ENCODE measurements at regions not wholly inside any gene's neighbourhood (a gene's known extent, or its start where the extent isn't known, plus 50 kb on each side); places are given as distances from the start of the nearest gene placed in this dataset.

DNA sequence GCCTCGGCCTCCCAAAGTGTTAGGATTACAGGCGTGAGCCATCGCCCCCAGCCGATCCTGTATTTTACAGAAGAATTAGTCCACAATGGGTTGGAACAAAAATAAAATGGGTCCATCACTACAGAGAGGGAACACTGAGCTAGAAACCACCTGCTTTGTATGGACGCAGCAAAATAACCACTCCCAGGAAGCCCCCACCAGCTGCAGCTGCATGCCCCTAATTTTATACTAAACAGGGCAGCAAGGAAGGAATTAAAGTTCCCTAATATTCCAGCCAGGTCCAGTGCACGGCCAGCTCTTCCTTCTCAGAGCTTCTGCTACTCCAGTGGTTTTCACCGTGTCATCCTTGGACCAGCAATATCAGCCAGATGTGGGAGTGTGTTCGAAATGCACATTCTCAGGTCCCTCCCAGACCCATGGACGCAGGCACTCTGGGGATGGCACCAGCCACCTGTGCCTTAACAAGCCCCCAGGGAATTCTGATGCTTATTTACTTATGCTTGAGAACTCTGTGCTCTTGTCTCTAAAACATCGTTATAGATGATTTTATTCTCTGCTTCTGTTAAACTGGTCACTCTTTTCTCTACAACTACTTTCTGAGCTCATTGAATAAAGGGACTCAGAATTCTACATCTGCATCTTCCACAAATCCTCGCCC, 189.5 kb upstream of the SLC24A3 start:
- no peak overlapping the region for H3K4me3 ChIP-seq (ENCODE audit: low read length in 2 of 2)
- no peak overlapping the region for H3K27ac ChIP-seq (ENCODE audit: low read depth in 2 of 2, low read length in 2 of 2)
- H3K4me1 ChIP-seq (ENCODE audit: control insufficient read depth in 2 of 2, insufficient read depth in 2 of 2, low read length in 2 of 2): no peaks in the 10 kb centered on the region
- no peaks in the 10 kb centered on the region for H3K9me3 ChIP-seq (ENCODE audit: control insufficient read depth in 2 of 2, low read length in 2 of 2)
- no peaks in the 10 kb centered on the region for H3K36me3 ChIP-seq (ENCODE audit: control insufficient read depth in 2 of 2, insufficient read depth in 2 of 2, low read length in 2 of 2)
- H3K9ac ChIP-seq (ENCODE audit: low read depth in 1 of 2, low read length in 2 of 2): no peak overlapping the region
- H3K27me3 ChIP-seq (ENCODE audit: control insufficient read depth in 2 of 2, insufficient read depth in 2 of 2, low read length in 2 of 2): no peaks in the 10 kb centered on the region

DNA sequence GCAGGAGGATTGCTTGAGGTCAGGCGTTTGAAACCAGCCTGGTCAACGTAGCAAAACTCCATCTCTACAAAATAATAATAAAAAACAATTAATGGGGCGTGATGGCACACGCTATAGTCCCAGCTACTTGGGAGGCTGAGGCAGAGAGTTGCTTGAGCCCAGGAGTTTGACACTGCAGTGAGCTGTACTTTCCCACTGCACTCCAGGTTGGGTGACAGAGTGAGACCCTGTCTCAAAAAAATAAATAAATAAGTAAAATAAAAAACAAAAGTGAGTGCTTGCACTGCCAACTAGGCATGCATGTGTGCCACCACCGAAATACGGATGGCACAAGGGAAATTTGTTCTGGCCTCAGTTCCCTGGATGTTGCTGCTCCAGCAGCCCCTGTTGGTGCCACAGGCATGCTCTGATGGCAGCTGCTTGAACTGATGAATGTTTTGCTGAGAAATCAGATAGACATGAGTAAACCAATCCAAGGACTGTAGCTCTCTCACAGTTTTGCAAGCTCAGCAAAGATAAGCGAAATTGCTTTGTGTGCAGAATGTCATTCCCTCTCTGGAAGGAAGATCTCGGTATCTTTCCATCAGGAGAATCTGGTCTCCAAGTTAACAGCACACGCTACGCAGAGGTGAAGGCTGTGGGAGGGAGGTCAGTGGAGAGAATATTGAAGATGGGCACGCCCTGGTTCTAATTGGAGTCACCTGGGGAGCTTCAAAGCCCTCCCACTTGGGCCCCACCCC, 188.0 kb upstream of the SLC24A3 start:
- Histone ChIP-seq H3K4me3 (ENCODE audit: low read length in 2 of 2) (no peak overlapping the region), H3K27ac (ENCODE audit: low read depth in 2 of 2, low read length in 2 of 2) (no peak overlapping the region), H3K36me3 (ENCODE audit: control insufficient read depth in 2 of 2, insufficient read depth in 2 of 2, low read length in 2 of 2) (no peaks in the 10 kb centered on the region), H3K9ac (ENCODE audit: low read depth in 1 of 2, low read length in 2 of 2) (no peak overlapping the region), H3K4me1 (ENCODE audit: control insufficient read depth in 2 of 2, insufficient read depth in 2 of 2, low read length in 2 of 2) (no peaks in the 10 kb centered on the region), H3K27me3 (ENCODE audit: control insufficient read depth in 2 of 2, insufficient read depth in 2 of 2, low read length in 2 of 2) (no peaks in the 10 kb centered on the region), H3K9me3 (ENCODE audit: control insufficient read depth in 2 of 2, low read length in 2 of 2) (no peaks in the 10 kb centered on the region)

DNA sequence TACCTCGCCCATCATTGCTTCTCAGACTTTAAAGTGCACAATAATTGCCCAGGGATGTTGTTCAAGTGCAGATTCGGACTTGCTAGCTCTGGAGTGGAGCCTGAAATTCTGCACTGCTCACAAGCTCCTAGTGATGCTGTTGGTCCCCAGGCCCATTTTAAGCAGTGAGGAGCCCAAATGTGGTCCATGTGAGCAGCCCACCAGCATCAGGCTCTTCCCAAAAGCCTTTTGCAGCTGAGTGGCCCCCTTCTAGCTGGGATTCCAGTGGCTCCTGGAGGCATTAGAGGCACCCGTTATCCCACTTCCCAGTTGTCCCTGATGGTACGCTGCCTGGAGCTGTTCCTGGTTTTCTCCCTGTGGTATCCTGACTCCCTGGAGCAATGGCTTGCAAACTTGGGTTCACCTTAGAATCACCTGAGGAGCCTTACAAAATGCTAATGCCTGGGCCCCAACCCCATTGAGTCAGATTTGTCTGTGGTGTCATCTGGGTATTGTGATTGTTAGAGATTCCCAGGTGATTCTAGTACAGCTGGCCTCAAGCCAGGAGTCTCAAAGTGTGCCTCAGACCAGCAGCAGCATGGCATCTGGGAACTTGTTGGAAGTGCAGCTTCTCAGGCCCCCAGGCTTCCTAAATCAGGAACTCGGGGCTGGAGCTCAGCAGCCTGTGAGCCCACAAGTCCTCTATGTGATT, 186.9 kb upstream of the SLC24A3 start:
- no peak overlapping the region for H3K4me3 ChIP-seq (ENCODE audit: low read length in 2 of 2)
- no peaks in the 10 kb centered on the region for H3K9me3 ChIP-seq (ENCODE audit: control insufficient read depth in 2 of 2, low read length in 2 of 2)
- H3K4me1 ChIP-seq (ENCODE audit: control insufficient read depth in 2 of 2, insufficient read depth in 2 of 2, low read length in 2 of 2): no peaks in the 10 kb centered on the region
- H3K9ac ChIP-seq (ENCODE audit: low read depth in 1 of 2, low read length in 2 of 2): no peak overlapping the region
- H3K27me3 ChIP-seq (ENCODE audit: control insufficient read depth in 2 of 2, insufficient read depth in 2 of 2, low read length in 2 of 2): no peaks in the 10 kb centered on the region
- no peak overlapping the region for H3K27ac ChIP-seq (ENCODE audit: low read depth in 2 of 2, low read length in 2 of 2)
- no peaks in the 10 kb centered on the region for H3K36me3 ChIP-seq (ENCODE audit: control insufficient read depth in 2 of 2, insufficient read depth in 2 of 2, low read length in 2 of 2)

DNA sequence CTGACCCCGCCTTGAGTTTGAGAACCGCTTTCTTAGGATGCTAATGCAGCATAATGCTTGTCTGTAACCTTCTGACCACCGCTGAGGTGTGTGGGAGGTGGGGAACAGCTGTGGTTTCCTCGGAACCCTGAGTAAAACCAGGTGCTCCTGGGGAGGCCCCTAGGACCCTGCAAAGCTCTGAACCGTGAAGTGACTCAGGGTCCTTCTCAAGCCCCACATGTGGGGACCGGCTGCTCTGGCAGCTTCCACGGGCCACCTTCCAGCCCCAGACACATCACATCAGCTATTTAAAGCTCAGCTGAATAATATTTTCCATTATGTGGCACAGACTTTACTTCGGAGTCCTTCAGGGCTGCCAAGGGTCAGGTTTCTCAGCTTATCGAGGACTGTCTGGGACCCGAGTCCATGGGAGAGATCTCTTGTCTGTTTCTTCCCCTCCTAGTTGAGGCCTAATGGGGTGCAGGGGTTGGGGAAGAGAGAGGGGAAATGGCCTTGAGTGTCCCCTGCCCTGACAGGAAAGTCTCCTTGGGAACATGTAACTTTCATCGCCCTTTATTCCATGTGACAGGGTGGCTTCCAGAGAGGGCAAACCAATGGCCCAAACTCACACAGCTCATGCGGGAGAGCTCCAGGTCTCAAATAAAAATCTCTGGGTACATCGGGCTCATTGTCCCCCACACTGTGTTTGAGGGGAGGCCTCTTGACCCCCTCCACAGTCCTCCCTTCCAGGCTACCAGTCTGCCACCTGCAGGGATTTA, 186.1 kb upstream of the SLC24A3 start:
- no peaks in the 10 kb centered on the region for H3K4me1 ChIP-seq (ENCODE audit: control insufficient read depth in 2 of 2, insufficient read depth in 2 of 2, low read length in 2 of 2)
- no peaks in the 10 kb centered on the region for H3K9me3 ChIP-seq (ENCODE audit: control insufficient read depth in 2 of 2, low read length in 2 of 2)
- H3K27ac ChIP-seq (ENCODE audit: low read depth in 2 of 2, low read length in 2 of 2): no peak overlapping the region
- no peaks in the 10 kb centered on the region for H3K27me3 ChIP-seq (ENCODE audit: control insufficient read depth in 2 of 2, insufficient read depth in 2 of 2, low read length in 2 of 2)
- H3K36me3 ChIP-seq (ENCODE audit: control insufficient read depth in 2 of 2, insufficient read depth in 2 of 2, low read length in 2 of 2): no peaks in the 10 kb centered on the region
- H3K9ac ChIP-seq (ENCODE audit: low read depth in 1 of 2, low read length in 2 of 2): no peak overlapping the region
- no peak overlapping the region for H3K4me3 ChIP-seq (ENCODE audit: low read length in 2 of 2)

DNA sequence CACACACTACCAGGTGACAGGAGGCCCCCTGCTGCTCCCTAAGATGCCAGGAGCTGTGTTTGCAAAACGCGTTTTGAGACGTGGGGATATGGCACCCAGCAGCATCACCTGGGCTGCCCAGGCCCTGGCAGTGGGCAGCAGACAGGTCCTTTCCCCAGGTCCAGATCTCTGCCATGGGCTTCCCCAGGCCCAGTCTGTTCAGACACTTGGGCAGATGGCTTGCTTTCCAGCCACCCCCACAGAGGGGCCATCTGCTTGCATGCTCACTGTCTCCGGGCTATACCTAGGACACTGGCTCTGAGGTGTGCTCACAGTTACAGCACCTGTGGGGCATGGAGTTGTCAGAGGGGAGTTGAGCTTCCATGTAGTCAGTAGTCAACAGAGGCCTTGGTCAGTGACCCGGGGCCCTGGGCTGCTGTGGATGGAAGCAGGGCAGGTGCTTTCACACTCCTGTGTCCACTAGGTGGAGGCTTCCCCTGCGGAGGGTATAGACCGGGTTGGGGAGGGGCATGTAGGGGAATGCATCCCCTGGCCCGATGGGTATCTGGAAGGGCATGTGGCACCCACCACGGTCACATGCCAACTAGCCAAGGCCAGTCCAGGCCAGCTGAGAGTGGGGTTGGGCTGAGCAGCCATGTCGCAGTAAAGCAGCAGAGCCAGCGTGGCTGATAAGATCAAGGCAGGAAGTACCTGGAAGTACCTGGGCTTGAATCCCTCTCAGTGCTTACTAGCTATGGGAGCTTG, 185.4 kb upstream of the SLC24A3 start:
- H3K4me3 ChIP-seq (ENCODE audit: low read length in 2 of 2): no peak overlapping the region
- H3K4me1 ChIP-seq (ENCODE audit: control insufficient read depth in 2 of 2, insufficient read depth in 2 of 2, low read length in 2 of 2): no peaks in the 10 kb centered on the region
- no peak overlapping the region for H3K9ac ChIP-seq (ENCODE audit: low read depth in 1 of 2, low read length in 2 of 2)
- no peak overlapping the region for H3K27ac ChIP-seq (ENCODE audit: low read depth in 2 of 2, low read length in 2 of 2)
- H3K9me3 ChIP-seq (ENCODE audit: control insufficient read depth in 2 of 2, low read length in 2 of 2): no peaks in the 10 kb centered on the region
- H3K36me3 ChIP-seq (ENCODE audit: control insufficient read depth in 2 of 2, insufficient read depth in 2 of 2, low read length in 2 of 2): no peaks in the 10 kb centered on the region
- H3K27me3 ChIP-seq (ENCODE audit: control insufficient read depth in 2 of 2, insufficient read depth in 2 of 2, low read length in 2 of 2): no peaks in the 10 kb centered on the region

DNA sequence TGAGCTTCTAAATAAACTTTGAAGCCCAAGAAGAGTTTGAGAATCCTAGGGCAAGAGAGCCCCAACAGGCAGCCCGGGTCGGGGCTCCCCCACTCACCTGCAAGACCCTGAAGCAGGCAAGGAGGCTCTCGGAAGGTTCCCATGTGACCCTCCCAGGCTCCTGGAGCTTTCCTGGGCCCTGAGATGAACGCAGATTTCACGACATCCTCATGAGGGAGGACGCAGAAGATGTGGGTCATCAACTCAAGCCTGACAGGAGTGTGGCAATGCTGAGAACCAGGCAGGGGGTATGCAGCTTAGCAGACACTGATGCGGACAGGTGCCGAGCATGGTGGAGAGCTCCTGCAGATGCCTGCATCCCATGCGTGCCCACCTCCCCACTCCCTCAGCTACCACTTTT, 184.5 kb upstream of the SLC24A3 start:
- no peak overlapping the region for H3K27ac ChIP-seq (ENCODE audit: low read depth in 2 of 2, low read length in 2 of 2)
- no peak overlapping the region for H3K4me3 ChIP-seq (ENCODE audit: low read length in 2 of 2)
- no peak overlapping the region for H3K9ac ChIP-seq (ENCODE audit: low read depth in 1 of 2, low read length in 2 of 2)
- H3K4me1 ChIP-seq (ENCODE audit: control insufficient read depth in 2 of 2, insufficient read depth in 2 of 2, low read length in 2 of 2): no peaks in the 10 kb centered on the region
- no peaks in the 10 kb centered on the region for H3K9me3 ChIP-seq (ENCODE audit: control insufficient read depth in 2 of 2, low read length in 2 of 2)
- no peaks in the 10 kb centered on the region for H3K27me3 ChIP-seq (ENCODE audit: control insufficient read depth in 2 of 2, insufficient read depth in 2 of 2, low read length in 2 of 2)
- H3K36me3 ChIP-seq (ENCODE audit: control insufficient read depth in 2 of 2, insufficient read depth in 2 of 2, low read length in 2 of 2): no peaks in the 10 kb centered on the region

DNA sequence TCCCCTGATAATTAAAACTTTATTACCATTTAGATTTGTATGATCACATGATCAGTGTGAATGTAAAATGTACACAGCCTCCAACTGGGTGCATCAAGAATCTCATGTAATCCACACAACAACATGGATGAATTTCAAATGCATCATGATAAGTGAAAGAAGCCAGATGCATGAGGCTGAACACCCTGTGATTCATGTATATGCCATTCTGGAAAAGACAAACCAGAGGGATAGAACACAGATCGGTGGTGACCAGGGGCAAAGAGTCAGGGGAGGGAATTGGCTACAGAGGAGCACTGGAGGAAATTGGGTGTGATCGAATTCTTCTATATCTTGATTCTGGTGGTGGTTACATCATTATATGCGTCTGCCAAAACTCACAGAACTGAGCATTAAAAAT, 170.7 kb upstream of the SLC24A3 start:
- Histone ChIP-seq H3K4me1 (ENCODE audit: control insufficient read depth in 2 of 2, insufficient read depth in 2 of 2, low read length in 2 of 2) (peaks cover under 1 to 2% of the 10 kb centered on the region in 2 donors), H3K9ac (ENCODE audit: low read depth in 1 of 2, low read length in 2 of 2) (no peak overlapping the region), H3K27ac (ENCODE audit: low read depth in 2 of 2, low read length in 2 of 2) (no peak overlapping the region), H3K27me3 (ENCODE audit: control insufficient read depth in 2 of 2, insufficient read depth in 2 of 2, low read length in 2 of 2) (no peaks in the 10 kb centered on the region), H3K36me3 (ENCODE audit: control insufficient read depth in 2 of 2, insufficient read depth in 2 of 2, low read length in 2 of 2) (no peaks in the 10 kb centered on the region), H3K4me3 (ENCODE audit: low read length in 2 of 2) (no peak overlapping the region), H3K9me3 (ENCODE audit: control insufficient read depth in 2 of 2, low read length in 2 of 2) (no peaks in the 10 kb centered on the region)

DNA sequence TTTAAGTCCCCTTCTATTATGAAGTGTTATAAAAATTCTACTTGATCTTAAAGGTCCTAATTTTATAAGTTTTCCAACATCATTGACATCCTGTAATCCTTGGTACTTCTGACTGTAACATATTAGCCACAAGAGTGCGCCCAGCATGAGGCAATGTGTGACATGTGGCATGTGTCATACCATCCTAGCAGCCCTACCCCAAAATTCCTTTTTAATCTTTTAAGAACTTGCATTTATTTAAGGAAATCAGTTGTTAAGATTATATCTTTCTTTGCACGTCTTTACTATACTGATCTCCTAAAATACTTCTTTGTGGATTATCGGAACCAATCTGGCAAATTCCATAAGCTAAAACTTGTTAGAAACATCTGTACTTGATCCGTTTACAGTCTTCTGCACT, 167.1 kb upstream of the SLC24A3 start:
- H3K27me3 ChIP-seq (ENCODE audit: control insufficient read depth in 2 of 2, insufficient read depth in 2 of 2, low read length in 2 of 2): no peaks in the 10 kb centered on the region
- H3K4me1 ChIP-seq (ENCODE audit: control insufficient read depth in 2 of 2, insufficient read depth in 2 of 2, low read length in 2 of 2): peaks cover 10 to 26% of the 10 kb centered on the region in 2 donors
- H3K27ac ChIP-seq (ENCODE audit: low read depth in 2 of 2, low read length in 2 of 2): no peak overlapping the region
- H3K9me3 ChIP-seq (ENCODE audit: control insufficient read depth in 2 of 2, low read length in 2 of 2): no peaks in the 10 kb centered on the region
- no peak overlapping the region for H3K4me3 ChIP-seq (ENCODE audit: low read length in 2 of 2)
- no peak overlapping the region for H3K9ac ChIP-seq (ENCODE audit: low read depth in 1 of 2, low read length in 2 of 2)
- H3K36me3 ChIP-seq (ENCODE audit: control insufficient read depth in 2 of 2, insufficient read depth in 2 of 2, low read length in 2 of 2): no peaks in the 10 kb centered on the region

DNA sequence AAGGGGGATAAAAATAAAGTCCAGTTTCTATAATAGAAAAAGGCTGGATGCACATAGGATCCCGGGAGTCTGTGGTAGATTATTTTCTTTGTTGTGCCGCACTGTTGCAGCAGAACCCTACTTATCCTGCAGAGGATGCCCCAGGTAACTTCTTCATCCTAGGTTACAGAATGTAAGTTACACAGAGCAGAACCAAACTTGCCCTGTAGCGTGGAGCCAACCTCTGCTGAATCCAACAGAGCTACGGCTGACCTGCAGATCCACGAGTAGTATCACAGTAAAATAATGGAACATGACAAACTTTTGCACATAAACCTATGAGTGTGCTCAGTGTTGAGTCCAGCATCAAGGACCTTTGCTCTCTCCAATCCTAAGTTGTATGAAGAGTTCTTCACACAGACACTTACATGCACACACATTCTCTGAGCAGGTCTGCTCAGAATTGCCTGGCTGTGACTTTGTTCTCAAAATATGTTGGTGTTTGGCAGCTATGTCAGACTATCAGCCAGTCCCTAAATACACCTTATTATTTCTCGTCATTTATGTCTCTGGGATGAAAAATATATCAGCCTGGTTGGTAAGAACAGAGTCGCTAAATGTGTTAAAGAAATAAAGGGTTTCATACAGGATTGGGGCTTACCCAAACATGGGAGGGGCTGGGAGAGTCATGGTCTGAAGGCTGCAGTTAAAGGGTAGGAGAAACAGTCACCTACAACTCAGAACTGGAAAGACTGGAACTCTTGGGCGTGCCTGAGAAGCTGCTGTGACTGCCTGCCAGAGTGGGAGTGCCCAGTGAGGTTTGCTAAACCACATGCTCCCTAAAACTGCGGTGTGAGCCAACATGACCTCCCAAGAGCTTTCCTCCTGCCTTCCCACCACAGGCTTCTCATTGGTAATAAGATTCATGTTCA, 165.1 kb upstream of the SLC24A3 start:
- Histone ChIP-seq H3K9ac (ENCODE audit: low read depth in 1 of 2, low read length in 2 of 2) (peak overlapping the region; percentile 10 to 36), H3K4me3 (ENCODE audit: low read length in 2 of 2) (peak overlapping the region; percentile 13 to 55), H3K36me3 (ENCODE audit: control insufficient read depth in 2 of 2, insufficient read depth in 2 of 2, low read length in 2 of 2) (no peaks in the 10 kb centered on the region), H3K27ac (ENCODE audit: low read depth in 2 of 2, low read length in 2 of 2) (peak overlapping the region; percentile 79 to 88), H3K9me3 (ENCODE audit: control insufficient read depth in 2 of 2, low read length in 2 of 2) (no peaks in the 10 kb centered on the region), H3K27me3 (ENCODE audit: control insufficient read depth in 2 of 2, insufficient read depth in 2 of 2, low read length in 2 of 2) (no peaks in the 10 kb centered on the region), H3K4me1 (ENCODE audit: control insufficient read depth in 2 of 2, insufficient read depth in 2 of 2, low read length in 2 of 2) (peaks cover 10 to 26% of the 10 kb centered on the region in 2 donors)

Data from mucosa of rectum (tissue), 2 donors.